ENCODE measurements at regions not wholly inside any gene's neighbourhood (a gene's known extent, or its start where the extent isn't known, plus 50 kb on each side); places are given as distances from the start of the nearest gene placed in this dataset.
"Not testable (repeated sequence)": the region's sequence is repeated elsewhere in the genome, so short reads cannot be mapped to it uniquely, and the experiment has no call there.

DNA sequence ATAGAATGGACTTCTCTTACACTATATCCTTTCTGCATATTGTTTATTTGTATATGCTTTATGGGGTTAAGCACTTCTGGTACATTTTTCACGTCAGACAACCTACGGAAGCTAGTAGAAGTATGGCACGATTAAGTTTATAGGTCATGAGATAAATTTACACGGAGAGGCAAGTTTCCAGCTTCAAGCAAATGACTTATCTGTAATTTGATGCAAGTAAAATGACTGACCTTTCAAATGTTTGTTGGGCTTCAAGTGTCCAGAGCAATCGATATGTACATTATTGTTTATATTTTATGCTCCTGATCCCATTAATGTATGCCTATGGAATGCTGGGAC, 97.5 kb upstream of the EFEMP1 start:
- DNase-seq, result no peak

DNA sequence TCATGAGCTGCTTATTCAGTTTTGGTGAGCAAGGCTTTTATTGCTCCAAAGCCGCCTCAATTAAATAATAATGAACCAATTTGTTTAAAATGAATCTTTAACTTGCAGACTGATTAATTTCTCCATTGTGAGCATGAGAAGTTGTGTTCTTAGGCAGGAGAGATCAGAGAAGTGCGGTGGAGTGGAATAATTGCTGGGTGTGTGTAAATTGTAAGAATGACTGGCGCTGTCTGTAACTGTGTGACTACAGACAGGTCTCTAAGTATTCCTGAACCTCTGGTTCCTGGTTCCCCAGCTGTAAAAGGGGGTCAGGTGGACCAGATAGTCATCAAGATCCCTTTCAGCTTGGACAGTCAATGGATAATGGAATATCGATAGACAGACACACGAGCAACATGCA, 98.0 kb upstream of the EFEMP1 start:
- no peak for DNase-seq

DNA sequence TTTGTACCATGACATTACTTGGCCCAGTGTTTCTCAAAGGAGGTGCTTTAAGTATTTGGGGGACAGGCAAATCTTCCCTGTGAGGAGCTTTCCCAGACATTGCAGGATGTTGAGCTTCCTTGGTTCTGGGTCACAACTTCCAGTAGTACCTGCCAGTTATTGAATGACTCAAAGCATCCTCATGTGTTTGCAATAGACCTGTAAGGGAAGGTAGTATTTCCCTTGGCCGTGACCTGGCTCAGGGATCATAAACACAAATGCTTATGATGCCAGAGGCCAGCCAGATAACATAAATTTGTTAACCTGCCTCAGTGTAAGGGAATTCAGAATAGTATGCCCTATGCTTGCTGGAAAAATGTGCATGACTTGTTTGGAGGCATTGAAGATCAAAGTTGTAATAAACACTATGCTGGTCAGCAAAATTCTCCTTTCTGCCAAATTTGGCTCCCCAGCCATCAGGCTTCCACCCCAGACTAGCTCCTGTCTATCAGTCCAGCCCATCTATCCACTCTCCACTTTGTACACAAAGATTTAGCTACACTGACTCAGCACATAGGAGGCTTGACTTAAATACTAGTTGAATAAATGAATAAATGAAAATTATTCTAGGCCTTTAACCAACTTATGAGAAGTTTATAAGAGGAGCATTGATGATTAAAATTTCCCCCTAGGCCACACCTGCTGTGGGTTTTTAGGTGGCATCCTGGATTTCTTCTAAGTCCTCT, 102.0 kb upstream of the EFEMP1 start:
- DNase-seq, result no peak

DNA sequence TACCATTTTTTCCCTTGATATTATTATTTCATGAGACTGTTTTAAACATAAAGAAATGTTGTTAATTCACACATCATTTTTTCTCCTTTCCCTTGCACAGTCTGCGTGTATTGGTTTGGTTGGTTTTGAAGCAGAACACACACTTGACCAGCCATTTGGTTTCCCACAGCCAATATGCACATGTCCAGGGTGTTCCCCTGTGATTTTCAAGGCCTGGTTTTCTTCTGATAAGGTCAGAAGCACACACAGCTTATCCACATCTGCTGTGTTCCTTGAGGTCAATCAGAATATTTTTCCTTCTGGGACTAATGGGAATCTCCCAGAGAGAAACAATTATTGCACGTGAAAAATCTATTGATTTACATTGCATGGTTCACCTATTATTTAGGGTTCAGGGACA, 103.2 kb upstream of the EFEMP1 start:
- DNase-seq, result no peak

DNA sequence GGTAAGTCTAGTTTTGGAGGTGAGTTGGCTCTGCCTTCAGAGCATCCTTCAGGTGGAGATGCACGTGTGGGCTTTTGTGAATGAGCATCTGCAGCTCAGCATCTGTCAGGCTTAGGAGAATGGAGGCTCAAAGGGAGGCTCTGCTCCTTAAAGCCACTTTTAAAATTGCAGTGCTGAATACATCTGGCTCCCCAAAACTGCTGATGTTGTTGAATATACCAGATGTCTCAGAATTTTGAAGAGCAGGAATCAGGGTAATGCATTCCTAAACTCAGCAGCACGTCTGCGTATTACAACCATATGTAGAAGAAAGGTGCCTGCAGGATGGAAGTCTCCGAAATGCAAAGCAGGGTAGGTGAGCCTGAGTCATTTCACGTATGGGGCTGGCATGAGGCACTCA, 106.5 kb upstream of the EFEMP1 start:
- no peak for DNase-seq

DNA sequence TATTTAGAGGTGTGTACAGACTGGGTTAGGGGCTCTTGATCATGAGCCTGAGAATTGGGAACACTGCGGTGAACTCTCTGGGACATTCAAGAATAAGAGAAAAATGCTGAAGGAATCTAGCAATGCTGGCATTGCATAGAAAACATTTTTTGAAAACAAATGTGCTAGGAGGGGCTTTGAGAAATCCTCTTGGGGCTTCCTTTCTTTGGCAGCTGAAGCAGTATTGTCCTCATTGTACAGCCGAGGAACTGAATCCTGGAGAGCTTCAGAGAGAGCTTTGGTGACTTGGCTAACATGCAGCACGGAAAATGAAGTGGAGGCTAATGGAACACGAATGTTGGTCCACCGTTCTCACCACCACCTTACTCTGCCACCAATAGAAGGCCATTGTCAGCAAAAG, 107.3 kb upstream of the EFEMP1 start:
- no peak for DNase-seq

DNA sequence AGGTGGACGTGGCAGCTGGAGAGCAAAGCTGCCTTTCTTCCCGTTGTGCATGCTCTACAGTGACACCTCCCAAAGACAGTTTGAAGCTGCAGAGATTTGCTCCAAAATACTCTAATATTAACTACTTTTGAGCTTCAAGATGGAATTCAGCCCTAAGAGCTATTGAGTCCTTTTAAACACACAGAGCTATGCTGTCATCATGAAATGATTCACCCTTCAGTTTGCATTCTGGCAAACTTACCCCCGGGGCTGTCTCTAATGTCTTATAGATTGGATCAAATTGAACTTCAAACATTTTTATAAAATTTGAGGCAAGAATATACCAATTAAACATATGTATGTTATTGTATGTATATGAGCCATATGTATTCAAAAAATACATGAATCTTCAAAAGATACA, 110.7 kb upstream of the EFEMP1 start:
- DNase-seq, result no peak

DNA sequence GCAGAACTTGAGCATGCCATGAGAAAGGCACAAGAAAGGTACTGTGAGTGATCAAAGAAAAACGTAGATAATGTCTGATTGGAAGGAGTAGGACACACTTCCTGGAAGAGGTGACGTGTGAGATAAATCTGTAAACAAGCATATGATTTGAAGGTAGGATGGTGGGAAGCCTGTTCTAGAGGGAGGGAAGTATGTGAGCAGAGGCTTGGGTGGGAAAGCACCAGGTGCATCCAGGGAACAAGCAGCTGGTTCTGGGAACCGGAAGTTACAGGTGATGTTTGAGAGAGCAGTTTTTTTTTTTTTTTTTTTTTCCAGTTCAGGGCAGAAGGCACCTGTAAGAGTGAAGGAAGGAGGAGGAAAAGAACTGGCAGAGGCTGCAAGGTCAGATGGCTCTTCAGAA, 116.6 kb upstream of the EFEMP1 start:
- DNase-seq, result no peak

DNA sequence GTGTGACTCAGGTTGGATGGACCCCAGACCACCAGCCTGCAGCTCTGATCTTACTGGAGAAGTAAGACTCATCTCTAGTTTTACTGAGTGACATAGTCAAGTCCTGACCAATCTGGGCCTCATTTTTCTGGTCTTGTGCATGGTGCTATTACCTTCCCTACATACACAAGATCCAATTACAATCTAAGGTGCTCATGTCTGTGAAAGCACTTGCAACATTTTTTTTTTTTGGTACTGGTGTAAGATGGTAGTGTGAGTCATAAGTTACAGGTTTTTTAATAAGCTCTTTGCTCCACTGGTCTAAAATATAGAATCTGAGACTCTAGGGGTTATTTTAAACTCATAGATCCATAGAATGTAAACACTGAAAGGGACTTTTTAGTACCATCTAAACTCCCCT, 117.3 kb upstream of the EFEMP1 start:
- no peak for DNase-seq

DNA sequence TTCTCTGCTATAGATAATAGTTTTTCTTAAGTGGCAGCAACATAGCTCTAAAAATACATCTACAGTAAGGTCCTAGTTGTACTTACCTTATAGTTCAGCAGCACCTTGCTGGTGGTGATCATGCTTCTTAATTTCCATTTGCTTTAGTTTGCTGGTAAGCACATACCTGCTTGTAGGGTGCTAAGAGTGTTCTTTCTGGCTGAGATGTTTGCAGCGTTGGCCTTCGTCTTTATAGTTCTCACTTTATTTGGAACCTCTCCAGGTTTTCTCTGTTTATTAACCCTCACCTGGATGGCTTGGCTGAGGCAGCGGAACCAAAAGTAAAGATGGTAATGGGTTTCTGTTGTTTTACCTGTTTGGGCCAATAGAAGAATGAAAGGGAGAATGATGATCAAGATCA, 123.6 kb upstream of the EFEMP1 start:
- no peak for DNase-seq

DNA sequence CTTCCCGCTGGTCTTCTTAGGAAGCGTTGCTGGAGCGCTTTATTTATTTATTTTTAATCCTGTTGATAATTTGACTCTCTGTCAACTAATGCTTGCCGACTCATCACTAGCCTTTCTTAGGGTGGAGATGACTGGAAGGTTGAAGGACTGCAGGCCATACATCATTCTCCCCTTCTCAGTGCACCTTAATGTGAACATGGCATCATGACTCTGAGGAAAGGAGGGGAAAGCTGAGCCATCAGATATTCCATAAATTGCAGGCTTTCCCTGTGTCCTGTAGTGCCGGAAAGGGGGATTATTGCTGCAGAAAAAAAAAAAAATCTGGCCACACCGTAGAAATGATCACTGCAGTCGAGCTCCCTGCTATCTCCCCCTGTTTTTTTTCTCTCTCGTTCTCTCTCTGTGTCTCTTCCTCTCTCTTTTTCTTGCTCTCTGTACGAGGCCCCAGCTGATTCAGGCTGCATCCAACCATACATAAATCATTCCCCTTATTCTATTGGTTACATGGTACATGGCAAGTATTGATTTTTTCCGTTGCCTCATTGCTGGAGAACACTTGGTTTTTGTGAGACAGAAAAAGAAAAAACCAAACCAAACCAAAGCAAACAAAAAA, 125.8 kb upstream of the EFEMP1 start:
- DNase-seq, result no peak

DNA sequence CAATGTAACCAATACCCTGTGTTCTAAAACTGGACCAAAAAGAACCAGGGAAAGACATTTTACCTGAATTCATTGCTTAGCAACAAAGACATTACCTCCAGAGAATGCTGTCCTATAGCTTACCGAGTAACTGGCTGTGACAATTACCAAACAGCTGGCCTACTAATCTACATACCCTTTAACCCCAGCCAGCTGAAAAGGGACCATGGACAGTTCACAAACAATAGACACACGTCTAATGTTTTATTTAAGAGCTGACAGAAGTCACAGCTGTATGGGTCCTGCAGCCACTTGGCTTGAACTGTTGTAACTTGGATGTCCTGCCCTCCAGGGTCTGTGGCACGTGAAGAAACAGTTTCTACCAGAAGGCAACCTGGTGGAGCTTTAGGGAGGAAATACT, 130.1 kb upstream of the EFEMP1 start:
- DNase-seq, result no peak

DNA sequence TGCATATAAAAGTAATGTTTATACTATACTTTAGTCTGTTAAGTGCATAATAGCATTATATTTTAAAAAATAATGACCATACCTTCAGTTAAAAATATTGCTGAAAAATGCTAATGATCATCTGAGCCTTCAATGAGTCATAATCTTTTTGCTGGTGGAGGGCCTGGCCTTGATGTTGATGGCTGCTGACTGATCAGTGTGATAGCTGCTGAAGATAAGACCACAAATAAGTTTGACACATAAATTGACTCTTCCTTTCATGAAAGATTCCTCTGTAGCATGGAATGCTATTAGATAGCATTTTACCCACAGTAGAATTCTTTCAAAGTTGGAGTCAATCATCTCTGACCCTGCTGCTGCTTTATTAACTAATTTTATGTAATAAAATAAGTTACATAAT, 128.4 kb upstream of the CCDC85A start:
- no peak for DNase-seq

DNA sequence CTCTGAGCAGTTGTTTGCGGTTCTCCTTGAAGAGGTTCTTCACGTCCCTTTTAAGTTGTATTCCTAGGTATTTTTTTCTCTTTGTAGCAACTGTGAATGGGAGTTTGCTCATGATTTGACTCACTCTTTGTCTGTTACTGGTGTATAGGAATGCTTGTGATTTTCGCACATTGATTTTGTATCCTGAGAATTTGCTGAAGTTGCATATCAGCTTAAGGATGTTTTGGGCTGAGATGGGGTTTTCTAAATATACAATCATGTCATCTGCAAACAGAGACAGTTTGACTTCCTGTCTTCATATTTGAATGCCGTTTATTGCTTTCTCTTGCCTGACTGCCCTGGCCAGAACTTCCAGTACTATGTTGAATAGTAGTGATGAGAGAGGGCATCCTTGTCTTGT, 122.5 kb upstream of the CCDC85A start:
- not testable (repeated sequence) for DNase-seq

DNA sequence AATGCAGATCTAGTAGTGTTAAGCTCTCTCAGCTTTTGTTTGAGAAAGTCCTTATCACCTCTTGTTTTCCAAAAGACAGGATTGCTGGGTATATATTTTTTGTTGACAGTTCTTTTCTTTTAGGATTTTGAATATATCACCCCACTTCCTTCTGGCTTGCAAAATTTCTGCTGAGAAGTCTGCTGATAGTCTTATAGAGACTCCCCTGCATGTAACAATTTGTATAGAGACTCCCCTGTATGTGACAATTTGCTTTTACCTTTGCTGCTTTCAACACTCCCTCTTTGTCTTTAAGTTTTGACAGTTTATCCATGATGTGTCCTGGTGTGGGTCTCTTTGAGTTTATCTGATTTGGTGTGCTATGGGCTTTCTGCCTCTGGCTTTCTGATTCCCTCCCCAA, 115.0 kb upstream of the CCDC85A start:
- DNase-seq, result no peak

DNA sequence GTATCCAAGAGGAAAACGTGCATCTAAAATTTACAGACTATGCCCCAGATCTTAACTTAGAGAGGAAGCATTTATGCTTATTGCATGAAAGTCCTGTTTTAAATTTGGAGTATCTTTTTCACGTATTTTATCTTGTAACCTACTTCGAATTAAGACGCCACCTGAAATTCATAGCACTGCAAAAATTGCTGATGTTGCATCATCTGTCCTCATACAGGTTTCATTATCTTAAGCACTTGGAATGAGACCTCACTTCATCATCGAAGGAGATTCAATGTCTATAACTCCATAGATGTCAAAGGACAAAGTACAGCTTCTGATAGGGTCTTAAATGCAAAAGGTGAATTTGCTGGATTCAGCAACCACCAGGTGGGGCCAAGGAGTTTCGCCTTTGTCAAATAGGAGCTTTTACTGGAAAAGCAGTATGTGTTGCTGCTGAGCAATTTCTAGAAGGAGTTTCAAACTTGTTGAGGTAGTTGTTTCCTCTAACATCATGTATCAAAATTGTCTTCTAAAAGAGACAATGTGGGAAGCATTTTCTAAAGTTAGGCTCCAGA, 106.4 kb upstream of the CCDC85A start:
- DNase-seq, result no peak

DNA sequence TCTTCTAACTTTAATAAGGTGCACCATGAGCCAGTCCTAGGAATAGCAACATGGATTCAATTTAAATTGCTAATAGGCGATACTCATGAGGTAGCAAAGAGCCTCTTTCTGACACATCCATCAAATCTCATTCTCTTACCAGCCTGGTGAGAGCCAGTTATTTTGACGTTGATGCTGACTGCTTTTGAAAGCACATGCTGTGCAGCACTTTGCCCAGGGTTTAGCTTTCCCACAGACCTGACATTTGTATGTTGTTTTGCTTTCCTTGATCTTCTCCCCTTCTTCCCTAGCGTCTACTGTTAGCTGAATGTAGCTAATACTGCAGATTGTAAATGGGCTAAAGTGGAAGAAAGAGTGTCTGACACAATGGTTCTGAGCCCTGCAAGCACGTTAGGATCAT, 101.1 kb upstream of the CCDC85A start:
- no peak for DNase-seq

DNA sequence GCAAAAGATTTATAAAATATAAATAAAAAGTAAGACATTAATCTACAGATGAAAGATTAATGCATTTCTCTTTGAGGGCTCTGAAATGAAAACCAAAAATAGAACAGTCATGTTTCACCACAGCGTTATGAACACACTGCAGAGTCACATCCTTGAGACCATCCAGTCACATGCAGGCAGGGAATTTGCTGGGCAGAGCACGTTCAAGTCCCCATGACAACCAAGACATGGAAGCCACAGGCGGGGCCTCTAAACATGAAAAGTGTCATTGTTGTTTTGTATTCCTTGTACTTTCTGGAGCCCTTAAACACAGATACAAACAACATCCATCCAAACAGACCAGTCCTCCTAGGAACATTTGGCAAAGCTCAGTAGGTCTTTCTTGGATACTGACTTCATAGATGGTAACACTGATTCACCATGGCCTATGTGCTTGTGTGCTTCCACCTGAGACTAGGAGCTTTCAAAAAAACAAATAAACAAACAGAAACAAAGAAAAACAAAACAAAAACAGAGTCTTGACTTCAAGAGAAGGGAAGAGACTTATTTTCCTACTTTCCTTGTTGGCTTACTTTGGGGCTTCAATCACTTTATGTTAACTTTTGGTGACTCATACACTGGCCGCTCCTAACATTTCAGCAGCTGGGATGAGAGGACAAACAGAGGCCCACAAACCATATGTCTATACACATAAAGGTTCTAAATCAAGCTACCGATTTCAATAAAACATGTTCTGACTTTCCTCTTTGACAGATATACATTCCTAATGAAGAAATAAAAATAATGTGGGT, 99.5 kb upstream of the CCDC85A start:
- DNase-seq, result no peak

DNA sequence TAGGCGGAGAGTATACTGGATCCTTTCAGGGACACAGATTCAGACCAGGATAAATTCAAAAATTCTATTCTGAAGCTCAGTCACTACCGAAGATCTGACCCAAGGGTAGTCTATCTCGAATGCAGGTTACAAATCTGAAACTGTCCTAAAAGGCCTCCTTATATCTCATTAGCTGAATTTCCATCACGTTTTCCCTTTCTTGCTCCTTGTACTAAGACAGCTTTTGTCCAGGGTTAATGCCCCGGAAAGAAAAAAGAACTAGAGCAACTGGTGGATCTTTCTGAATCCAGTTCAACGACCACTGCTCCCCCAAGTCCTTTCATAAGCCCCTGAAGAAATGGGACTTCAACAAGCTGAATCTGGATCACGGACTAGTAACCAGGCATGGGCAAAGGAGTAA, 97.5 kb upstream of the CCDC85A start:
- DNase-seq, result no peak

DNA sequence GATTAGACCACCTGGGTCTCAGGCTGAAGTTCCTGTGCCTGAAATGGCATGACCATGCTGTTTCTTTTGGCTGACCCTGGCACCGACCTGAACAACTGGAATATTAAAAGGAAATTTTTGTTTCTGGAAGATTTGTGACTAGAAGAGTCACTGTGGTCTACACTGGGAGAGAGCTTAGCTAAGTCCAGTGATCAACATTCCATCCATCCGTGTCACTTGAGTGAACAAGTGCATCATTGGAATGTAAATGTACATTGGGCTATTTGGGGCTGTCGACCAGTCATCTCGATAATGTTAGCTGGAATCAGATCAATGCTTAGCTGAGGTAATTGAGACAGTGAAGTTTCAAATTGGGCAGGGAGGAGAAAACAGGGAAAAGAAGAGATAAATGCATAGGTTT, 95.4 kb upstream of the CCDC85A start:
- no peak for DNase-seq

DNA sequence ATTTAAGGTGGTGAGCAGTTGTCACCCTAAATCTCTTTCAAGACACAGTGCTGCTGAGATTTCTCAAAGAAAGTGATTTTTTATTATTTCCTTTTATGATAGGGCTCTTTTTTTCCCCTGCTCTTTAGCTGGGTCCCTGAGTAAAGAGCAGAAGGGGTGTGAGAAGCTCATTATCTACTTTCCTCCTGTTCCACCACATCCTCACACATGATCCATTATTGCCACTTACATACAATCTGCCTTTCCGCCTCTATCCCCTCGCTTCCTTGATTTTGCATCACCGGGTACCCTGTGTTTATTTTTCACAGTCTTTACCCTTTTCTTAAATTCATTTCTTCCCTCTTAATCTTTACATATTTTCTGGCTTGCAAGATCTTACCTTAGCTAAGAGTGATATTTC, 93.9 kb upstream of the CCDC85A start:
- no peak for DNase-seq

DNA sequence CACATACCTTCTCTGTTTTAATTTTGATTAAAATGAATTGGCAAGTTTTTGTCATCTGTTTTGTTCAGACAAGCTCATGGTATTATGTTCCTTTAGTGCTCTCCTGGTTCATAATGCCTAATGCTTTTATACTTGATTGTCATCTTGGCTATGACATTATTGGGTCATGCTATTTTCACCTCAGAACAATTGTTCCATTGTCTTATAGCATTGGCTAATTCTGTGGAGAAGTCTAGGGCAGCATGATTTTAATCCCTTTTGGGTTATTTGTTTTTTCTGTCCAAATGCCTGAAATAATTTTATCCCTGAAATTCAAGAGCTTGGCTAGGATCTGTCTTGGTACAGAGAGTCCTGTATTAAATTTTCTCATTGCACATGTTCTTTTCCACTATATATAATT, 83.8 kb upstream of the CCDC85A start:
- DNase-seq, result no peak

DNA sequence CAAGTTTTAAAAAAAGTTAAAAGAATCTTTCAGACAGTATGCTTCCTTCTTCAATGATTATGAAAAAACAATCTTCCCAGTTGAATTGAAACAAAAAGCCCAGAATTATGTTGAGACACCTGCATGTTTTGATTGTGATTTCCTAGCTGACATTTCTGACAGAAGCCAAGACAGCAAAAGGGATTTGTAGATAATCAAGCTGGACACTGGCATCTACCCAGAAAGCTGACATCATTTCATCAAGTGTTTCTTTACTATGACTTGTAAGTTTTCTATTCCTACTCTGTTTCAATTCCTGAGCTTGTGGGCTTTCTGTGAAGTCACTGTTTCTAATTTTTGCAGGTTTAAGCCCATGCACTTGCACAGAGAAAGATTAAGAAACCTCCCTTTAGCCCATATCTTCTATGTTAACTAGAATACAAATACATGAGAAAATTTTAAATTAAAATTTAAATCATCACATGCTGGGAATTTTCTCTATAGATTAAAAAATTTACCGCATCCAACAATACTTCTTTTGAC, 82.9 kb upstream of the CCDC85A start:
- DNase-seq, result no peak

Measured in muscle of arm (tissue), 1 donor.